K562 (cell line): ENCODE measurements at regions not wholly inside any gene's neighbourhood (a gene's known extent, or its start where the extent isn't known, plus 50 kb on each side); places are given as distances from the start of the nearest gene placed in this dataset.

Experiments
- ATAC-seq: fragments of 200-7000 bp; cut with Tn5 transposase; 3 replicates; pipeline ENCODE4 v1.9.1; 2020; ENCODE audit warnings: moderate library complexity
- BruUV-seq: library from RNA; stranded (reverse); fragments of 400-500 nt; replicated peaks from 2 replicates; lab custom pipeline; 2021; lab: Mats Ljungman, UMichigan
- CTCF ChIA-PET: fragments of 300-600 bp; formaldehyde crosslinking; extraction: SDS; loops from one replicate; lab custom pipeline; 2021; ENCODE audit warnings: low intra/inter-chr PET ratio; lab: Yijun Ruan, JAX
- POLR2A ChIA-PET: fragments of 300-600, 350-650 bp; sonication (Branson Sonifier 250); formaldehyde crosslinking; extraction: SDS; loops from one replicate; lab custom pipeline; 2021; ENCODE audit warnings: antibody characterized with exemption, inconsistent platforms; lab: Yijun Ruan, JAX
- DNase-seq, 4 experiments: peaks; one replicate each; pipeline versions ENCODE4 v3.0.0 to v3.0.0-alpha.2; 2011 to 2018; ENCODE audit warnings: low spot score in 3 of 4, mixed read lengths in 3 of 4; ENCODE audit errors: extremely low read depth in 1 of 4
- FAIRE-seq: peaks from 2 replicates; lab custom pipeline; 2011; peaks lifted over from hg19 to GRCh38; lab: Jason Lieb, UNC
- H2AFZ ChIP-seq: 2 replicates; pipeline ENCODE4 v1.6.0; 2011; ENCODE audit warnings: low read depth, low read length, control low read depth, inconsistent platforms
- H3K27ac ChIP-seq: fragments of 200-600 bp; 3 replicates; pipeline ENCODE4 v1.8.0; 2011; ENCODE audit warnings: low read depth, mild to moderate bottlenecking, control low read depth, inconsistent platforms, low read length, moderate library complexity, mixed read lengths; ENCODE audit errors: extremely low read depth
- H3K27me3 ChIP-seq, 2 experiments: fragments of 300-600 bp in 1 of 2; 2 replicates in 1 of 2; 3 replicates in 1 of 2; pipeline versions ENCODE4 v1.6.0 to v1.8.0; 2011; ENCODE audit warnings: inconsistent platforms in 2 of 2, low read length in 2 of 2, mild to moderate bottlenecking in 1 of 2, mixed read lengths in 1 of 2, moderate library complexity in 1 of 2; ENCODE audit not compliant: control insufficient read depth in 2 of 2, insufficient read depth in 2 of 2
- H3K36me3 ChIP-seq: fragments of 300-600 bp; 3 replicates; pipeline ENCODE4 v1.8.0; 2011; ENCODE audit warnings: mild to moderate bottlenecking, low read length, inconsistent platforms; ENCODE audit not compliant: control insufficient read depth, insufficient read depth
- H3K4me1 ChIP-seq, 2 experiments: fragments of 200-600 bp in 1 of 2; replicated peaks in 1 of 2; 2 replicates in 1 of 2; 3 replicates in 1 of 2; pipeline versions ENCODE4 v1.5.1 to v1.8.0; 2011; ENCODE audit warnings: inconsistent platforms in 2 of 2, low read length in 2 of 2, mild to moderate bottlenecking in 1 of 2, mixed read lengths in 1 of 2, moderate library complexity in 1 of 2; ENCODE audit not compliant: control insufficient read depth in 2 of 2, insufficient read depth in 2 of 2
- H3K4me2 ChIP-seq: 2 replicates; pipeline ENCODE4 v1.6.1; 2011; ENCODE audit warnings: low read length, control low read depth, inconsistent platforms, mixed read lengths; ENCODE audit not compliant: insufficient read depth
- H3K4me3 ChIP-seq: fragments of 200-600 bp; sonication (generic), shearing (Covaris generic); 2 replicates; pipeline ENCODE4 v1.5.1; 2016; ENCODE audit warnings: control low read depth, inconsistent platforms
- H3K79me2 ChIP-seq: fragments of 200-600 bp; 3 replicates; pipeline ENCODE4 v1.8.0; 2011; ENCODE audit warnings: low read length, inconsistent platforms; ENCODE audit not compliant: control insufficient read depth, insufficient read depth
- H3K9ac ChIP-seq, 2 experiments: 2 replicates each; pipeline versions ENCODE4 v1.6.0 to v1.6.1; 2011; ENCODE audit warnings: low read depth in 2 of 2, low read length in 2 of 2, control low read depth in 1 of 2, inconsistent platforms in 1 of 2, mild to moderate bottlenecking in 1 of 2, mixed read lengths in 1 of 2; ENCODE audit not compliant: insufficient read depth in 1 of 2
- H3K9me1 ChIP-seq: one replicate; pipeline ENCODE4 v1.6.0; 2011; ENCODE audit warnings: inconsistent platforms, mild to moderate bottlenecking, low read length, moderate library complexity; ENCODE audit not compliant: control insufficient read depth, insufficient read depth
- H3K9me3 ChIP-seq: replicated peaks from 2 replicates; pipeline ENCODE4 v1.5.1; 2011; ENCODE audit warnings: low read depth, low read length, inconsistent platforms; ENCODE audit not compliant: control insufficient read depth, insufficient read depth
- H4K20me1 ChIP-seq: replicated peaks from 2 replicates; pipeline ENCODE4 v1.6.1; 2011; ENCODE audit warnings: low read length, inconsistent platforms, mixed read lengths; ENCODE audit not compliant: control insufficient read depth, insufficient read depth
- ATF1 ChIP-seq, 2 experiments: fragments of 450-650 bp in 1 of 2; IDR thresholded peaks; 2 replicates each; pipeline ENCODE4 v1.6.1; 2016; ENCODE audit warnings: missing compliant biosample characterization in 1 of 2, missing genetic modification characterization in 1 of 2
- CHCHD3 ChIP-seq: fragments of 250-450 bp; sonication (Bioruptor Pico); IDR thresholded peaks from 2 replicates; pipeline ENCODE4 v2.1.2; 2022; ENCODE audit warnings: mild to moderate bottlenecking
- CTCF ChIP-seq, 3 experiments: IDR thresholded peaks in 2 of 3; conservative IDR thresholded peaks in 1 of 3; 2 replicates each; pipeline ENCODE4 v1.5.1; 2011 to 2012; ENCODE audit warnings: low read length in 3 of 3, mild to moderate bottlenecking in 3 of 3, control low read depth in 2 of 3, improper control_type of control experiment in 1 of 3, inconsistent platforms in 1 of 3, low read depth in 1 of 3, mixed read lengths in 1 of 3, moderate library complexity in 1 of 3; ENCODE audit not compliant: insufficient read depth in 2 of 3
- ILK ChIP-seq: fragments of 450-650 bp; IDR thresholded peaks from 2 replicates; pipeline ENCODE4 v1.6.1; 2016; ENCODE audit warnings: missing genetic modification characterization, low read depth, mild to moderate bottlenecking, missing compliant biosample characterization, moderate library complexity, borderline replicate concordance
- NFIC ChIP-seq: fragments of 450-650 bp; IDR thresholded peaks from 2 replicates; pipeline ENCODE4 v1.6.1; 2017; ENCODE audit warnings: mild to moderate bottlenecking, inconsistent platforms
- PHF21A ChIP-seq: fragments of 450-650 bp; IDR thresholded peaks from 2 replicates; pipeline ENCODE4 v1.6.1; 2017; ENCODE audit warnings: low read depth, borderline replicate concordance
- RAD21 ChIP-seq, 2 experiments: fragments of 250-450 bp in 1 of 2; fragments of 450-650 bp in 1 of 2; sonication (Bioruptor Pico) in 1 of 2; formaldehyde crosslinking in 1 of 2; IDR thresholded peaks in 1 of 2; conservative IDR thresholded peaks in 1 of 2; 2 replicates each; pipeline versions ENCODE4 v1.4.0 to v1.8.0; 2020 to 2022; ENCODE audit warnings: mild to moderate bottlenecking in 2 of 2, moderate library complexity in 1 of 2
- RAD51 ChIP-seq: fragments of 450-650 bp; IDR thresholded peaks from 2 replicates; pipeline ENCODE4 v1.7.1; 2016; ENCODE audit warnings: low read depth, mild to moderate bottlenecking, borderline replicate concordance
- SMC3 ChIP-seq: conservative IDR thresholded peaks from 2 replicates; pipeline ENCODE4 v1.6.1; 2011; ENCODE audit warnings: low read depth, low read length, improper control_type of control experiment; ENCODE audit not compliant: insufficient read depth
- ZNF12 ChIP-seq: sonication (generic); formaldehyde crosslinking; IDR thresholded peaks from 2 replicates; pipeline ENCODE4 v1.4.0; 2020; ENCODE audit warnings: mild to moderate bottlenecking, missing genetic modification reagents
- ZNF717 ChIP-seq: fragments of 250-450 bp; sonication (Bioruptor Pico); IDR thresholded peaks from 2 replicates; pipeline ENCODE4 v1.5.0; 2021
- WGBS: fragments of 100-300 bp; shearing (Covaris generic); methylation state at CpG from one replicate; pipeline ENCODE4 v1.1.6; 2016; ENCODE audit warnings: low coverage, mixed read lengths; ENCODE audit not compliant: insufficient coverage; ENCODE audit errors: missing lambda C conversion rate; 5-methylcytosine and 5-hydroxymethylcytosine counted together
- in situ Hi-C: fragments of 300-500 bp; cut with MboI; formaldehyde crosslinking; loops from 4 replicates; pipeline ENCODE4 v1.15.0; 2018; ENCODE audit warnings: inconsistent platforms, mixed read lengths
- intact Hi-C: fragments of 100-400 bp; cut with micrococcal nuclease; formaldehyde crosslinking; loops from 2 replicates; pipeline ENCODE4 v1.14.2; 2022

- no TSS peak for BruUV-seq
- Histone ChIP-seq H3K27ac (no peak overlapping the region), H3K27me3 (no peaks in the 10 kb centered on the region), H3K4me1 (no peaks in the 10 kb centered on the region; a peak in 1 of 5 replicates), H3K4me3 (no peak overlapping the region), H3K79me2 (no peaks in the 10 kb centered on the region), H4K20me1 (no peaks in the 10 kb centered on the region), H3K9me1 (no peaks in the 10 kb centered on the region), H2AFZ (no peak overlapping the region), H3K9ac (no peak overlapping the region), H3K36me3 (no peaks in the 10 kb centered on the region), H3K9me3 (no peaks in the 10 kb centered on the region)
- ATAC-seq (peak; percentile 88), FAIRE-seq (peak; percentile 78), DNase-seq (peak; percentile 15 to 40 (median 27))
- in situ Hi-C loops = loop anchor here (5.0 to 25.0 kb wide), 3 partner anchors 385 to 690 kb away; no protein-coding TSS in a partner anchor
- CTCF ChIA-PET = interaction anchor here (0.9 kb wide), 1 partner anchor 402 kb away, joined by 3 read pairs; no protein-coding TSS in a partner anchor
- POLR2A ChIA-PET = no interaction called here
- intact Hi-C loops = no loop called here
- TF ChIP-seq PHF21A = no peak
- TF ChIP-seq ILK = no peak
- no peak for TF ChIP-seq ZNF717 (CRISPR knock-in tag)
- peak; percentile 48 to 56 (median 54); a peak in 5 of 6 replicates for TF ChIP-seq CTCF (IDR thresholded peaks at IDR 0.05 in 2 of 3, conservative IDR thresholded peaks at IDR 0.05 in 1 of 3; ENCODE audit: insufficient read depth in 2 of 3, low read depth in 1 of 3, low read length in 3 of 3)
- TF ChIP-seq CHCHD3 (CRISPR knock-in tag) = no peak
- no peak for TF ChIP-seq NFIC
- no peak for TF ChIP-seq RAD51
- TF ChIP-seq SMC3 = 0 out of 2 replicates have a peak, but pooled peaks have one; percentile 16
- TF ChIP-seq ZNF12 (CRISPR knock-in tag) = no peak
- no peak for TF ChIP-seq ATF1 (CRISPR knock-in tag; IDR thresholded peaks at IDR 0.05)
- TF ChIP-seq ATF1 (tag; IDR thresholded peaks at IDR 0.05) = no peak
- peak in 1 of 2 experiments; percentile 41; a peak in 2 of 4 replicates for TF ChIP-seq RAD21 (CRISPR knock-in tag; conservative IDR thresholded peaks at IDR 0.05 in 1 of 2, IDR thresholded peaks at IDR 0.05 in 1 of 2)
- TF ChIP-seq, all 486 proteins: peak for 3
- no peak overlapping the region for H3K4me2 ChIP-seq
- 5% methylated on average over 4 of the region's 4 CpGs for WGBS
Measured at GRCh38 chrX:110852180-110852579, 56.6 kb upstream of the CHRDL1 start.
